Epithelial cell of prostate (primary cell): ENCODE measurements at regions not wholly inside any gene's neighbourhood (a gene's known extent, or its start where the extent isn't known, plus 50 kb on each side); places are given as distances from the start of the nearest gene placed in this dataset.

Source experiments
- DNase-seq: peaks from one replicate; pipeline ENCODE4 v3.0.0-alpha.2; 2011; ENCODE audit warnings: low read depth, low spot score
- H3K27ac ChIP-seq: fragments of 450-650 bp; 2 replicates; pipeline ENCODE4 v1.5.1; 2017; ENCODE audit warnings: mild to moderate bottlenecking

GRCh38 chr16:64428463-64429113 is 693.3 kb downstream of the CDH11 start:
- H3K27ac ChIP-seq: no peak overlapping the region
- no peak for DNase-seq

- no peak overlapping the region for H3K27ac ChIP-seq
- no peak for DNase-seq
Measured at GRCh38 chr16:64426131-64426666, 695.7 kb downstream of the CDH11 start.

DNA sequence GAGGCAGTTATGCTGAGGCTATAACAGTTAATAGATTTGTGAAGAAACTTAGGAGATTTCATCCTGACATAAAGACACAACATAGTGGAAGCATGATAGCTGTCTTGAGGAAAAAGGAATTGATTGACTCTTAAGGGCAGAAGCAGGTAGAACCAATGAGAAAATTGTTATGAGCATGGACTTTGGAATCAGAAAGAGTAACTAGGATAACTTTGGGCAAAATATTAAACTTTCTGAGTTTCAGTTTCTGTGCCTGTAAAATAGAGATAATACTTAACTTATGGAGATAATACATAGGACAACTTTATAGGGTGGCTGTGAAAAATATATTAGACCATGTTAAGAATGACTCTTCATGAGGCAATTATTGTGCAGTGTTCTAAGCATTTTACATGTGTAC is 696.5 kb downstream of the CDH11 start:
- DNase-seq: no peak
- H3K27ac ChIP-seq: no peak overlapping the region

GRCh38 chr16:64422259-64422658 is 699.6 kb downstream of the CDH11 start:
- no peak for DNase-seq

GRCh38 chr16:64421515-64421914 is 700.3 kb downstream of the CDH11 start:
- H3K27ac ChIP-seq: no peak overlapping the region
- no peak for DNase-seq

More at GRCh38 chr16:64422259-64422658, 699.6 kb downstream of the CDH11 start:
- no peak overlapping the region for H3K27ac ChIP-seq

- DNase-seq: no peak
- H3K27ac ChIP-seq: no peak overlapping the region
Measured at GRCh38 chr16:64419832-64420231, 702.0 kb downstream of the CDH11 start.

DNA sequence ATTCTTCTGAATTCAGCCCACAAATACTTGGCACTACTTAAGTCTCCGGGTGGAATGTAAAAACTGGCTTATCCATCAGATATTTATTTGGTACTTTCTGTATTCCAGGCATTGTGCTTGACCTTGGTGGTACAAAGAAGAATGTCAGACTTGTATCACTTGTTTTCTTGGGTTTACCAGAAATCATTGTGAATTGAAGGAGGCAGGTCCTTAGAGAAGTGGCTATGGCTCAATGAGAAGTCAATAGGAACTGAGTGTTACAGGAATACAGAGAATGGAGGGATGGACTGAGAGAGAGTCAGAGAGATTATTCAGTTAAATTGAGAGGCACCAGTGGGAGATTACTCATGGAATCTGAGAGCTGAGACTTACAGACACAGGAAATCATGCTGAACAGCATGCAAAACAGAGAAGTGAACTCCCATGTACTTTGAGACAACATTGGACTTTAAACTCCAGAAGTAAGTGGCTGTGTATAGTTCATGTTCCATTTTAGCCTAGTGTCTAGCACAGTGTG is 704.1 kb downstream of the CDH11 start:
- no peak overlapping the region for H3K27ac ChIP-seq
- DNase-seq: no peak

GRCh38 chr16:64416216-64417005 is 705.5 kb downstream of the CDH11 start:
- DNase-seq: no peak
- H3K27ac ChIP-seq: no peak overlapping the region

DNA sequence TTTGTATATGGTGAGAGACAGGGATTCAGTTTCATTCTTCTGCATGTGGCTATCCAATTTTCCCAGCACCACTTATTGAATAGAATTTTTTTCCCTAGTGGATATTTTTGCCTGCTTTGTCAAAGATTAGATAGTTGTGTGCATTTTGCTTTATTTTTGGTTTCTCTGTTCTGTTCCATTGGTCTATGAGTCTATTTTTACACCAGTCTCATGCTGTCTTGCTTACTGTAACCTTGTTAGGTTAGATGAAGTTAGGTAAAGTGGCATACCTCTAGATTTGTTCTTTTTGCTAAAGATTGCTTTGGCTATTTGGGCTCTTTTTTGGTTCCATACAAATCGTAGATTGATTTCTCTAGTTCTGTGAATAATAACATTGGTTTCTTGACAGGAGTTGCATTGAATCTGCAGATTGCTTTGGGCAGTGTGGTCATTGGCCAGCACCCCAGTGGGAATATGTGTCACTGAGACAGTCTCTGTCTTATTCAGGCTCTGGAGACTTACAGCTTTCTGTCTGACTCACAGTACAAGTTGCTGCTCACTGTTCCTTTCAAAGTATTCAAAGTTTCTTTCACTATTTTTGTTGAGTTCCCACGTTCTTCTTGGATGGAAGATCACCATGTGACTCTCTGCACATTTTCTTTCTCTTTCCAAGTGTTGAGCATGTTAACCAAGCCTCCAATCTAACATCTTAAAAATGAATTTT is 709.1 kb downstream of the CDH11 start:
- no peak overlapping the region for H3K27ac ChIP-seq
- no peak for DNase-seq

- DNase-seq: no peak
- H3K27ac ChIP-seq: no peak overlapping the region
Measured at GRCh38 chr16:64410306-64410705, 711.6 kb downstream of the CDH11 start.

DNA sequence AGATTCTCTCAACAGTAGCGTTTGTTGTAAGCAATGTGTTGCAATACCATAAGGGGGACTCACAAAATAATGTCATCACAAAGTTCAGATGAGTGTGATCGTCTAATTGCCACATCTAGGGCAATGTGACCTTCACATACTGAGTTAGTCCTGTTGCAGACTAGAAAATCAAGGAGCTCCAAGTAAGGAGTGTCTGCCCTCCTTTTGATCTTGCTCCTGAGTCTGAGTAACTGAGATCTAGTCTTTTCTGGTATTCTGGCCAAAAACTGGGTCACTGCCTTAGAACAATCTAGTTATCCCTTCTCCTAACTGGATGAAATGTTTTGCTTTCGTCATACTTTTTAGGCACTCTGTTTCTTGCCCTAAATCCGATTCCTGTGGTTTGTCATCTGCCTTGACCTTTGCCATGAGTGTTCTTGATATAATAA is 712.1 kb downstream of the CDH11 start:
- H3K27ac ChIP-seq: no peak overlapping the region
- no peak for DNase-seq

- no peak for DNase-seq
- H3K27ac ChIP-seq: no peak overlapping the region
Measured at GRCh38 chr16:64408699-64409098, 713.2 kb downstream of the CDH11 start.

DNA sequence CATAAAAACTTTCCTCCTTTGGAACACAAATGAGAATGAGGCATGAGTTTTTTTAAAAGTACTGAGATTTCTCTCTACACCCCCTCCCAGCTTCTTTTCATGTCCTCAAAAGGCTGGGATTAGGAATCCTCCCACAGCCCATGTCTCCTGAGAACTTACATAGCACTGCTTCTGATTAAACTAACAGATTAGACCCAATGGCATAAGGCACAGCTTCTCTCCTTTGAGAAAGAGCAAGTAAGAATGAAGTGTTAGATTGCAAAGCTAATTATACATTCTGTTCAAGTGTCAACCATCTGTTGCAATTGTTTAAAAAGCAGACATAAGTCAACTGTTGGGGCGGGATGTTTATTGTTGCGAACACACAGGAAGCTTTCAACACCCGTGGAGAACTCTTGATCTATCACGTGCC is 715.1 kb downstream of the CDH11 start:
- H3K27ac ChIP-seq: no peak overlapping the region
- no peak for DNase-seq

- H3K27ac ChIP-seq: no peak overlapping the region
- no peak for DNase-seq
Measured at GRCh38 chr16:64403352-64403751, 718.5 kb downstream of the CDH11 start.

GRCh38 chr16:64398793-64399192 is 723.1 kb downstream of the CDH11 start:
- peak overlapping the region; percentile 47 for H3K27ac ChIP-seq
- no peak for DNase-seq

GRCh38 chr16:64397945-64398508 is 723.8 kb downstream of the CDH11 start:
- DNase-seq: no peak
- H3K27ac ChIP-seq: peak overlapping the region; percentile 47

DNA sequence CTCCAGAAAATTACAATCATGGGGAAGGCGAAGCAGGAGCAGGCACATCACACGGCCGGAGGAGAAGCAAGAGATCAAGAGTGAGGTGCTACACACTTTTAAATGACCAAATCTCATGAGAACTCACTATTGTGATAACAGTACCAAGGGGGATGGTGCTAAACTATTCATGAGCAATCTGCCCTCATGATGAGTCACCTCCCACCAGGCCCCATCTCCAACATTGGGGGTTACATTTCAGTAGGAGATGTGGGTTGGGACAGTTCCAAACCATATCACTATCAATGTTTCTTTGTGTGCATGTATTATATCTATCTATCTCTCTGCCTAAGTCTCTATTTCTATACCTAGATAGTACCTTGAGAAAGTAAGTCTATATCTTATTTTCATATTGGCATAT is 724.8 kb downstream of the CDH11 start:
- no peak for DNase-seq
- no peak overlapping the region for H3K27ac ChIP-seq

DNA sequence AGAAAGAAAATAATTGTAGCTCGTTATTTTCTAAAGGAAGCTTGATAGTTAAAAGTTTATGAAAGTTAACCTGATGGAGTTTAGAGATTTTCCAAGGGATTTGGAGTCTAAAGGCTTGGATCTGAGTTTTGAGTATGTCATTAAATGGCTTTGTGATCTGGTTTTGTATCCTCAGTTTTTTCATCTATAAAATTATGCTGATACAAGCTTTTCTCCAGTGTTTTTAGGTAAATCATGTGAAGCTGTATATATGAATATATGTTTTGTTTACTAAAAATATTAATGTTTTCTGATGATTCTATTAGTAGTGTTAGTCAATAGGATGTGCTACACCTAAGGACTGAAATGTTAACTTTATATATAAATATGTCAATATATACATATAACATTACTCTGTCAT is 727.8 kb downstream of the CDH11 start:
- DNase-seq: no peak
- no peak overlapping the region for H3K27ac ChIP-seq

DNA sequence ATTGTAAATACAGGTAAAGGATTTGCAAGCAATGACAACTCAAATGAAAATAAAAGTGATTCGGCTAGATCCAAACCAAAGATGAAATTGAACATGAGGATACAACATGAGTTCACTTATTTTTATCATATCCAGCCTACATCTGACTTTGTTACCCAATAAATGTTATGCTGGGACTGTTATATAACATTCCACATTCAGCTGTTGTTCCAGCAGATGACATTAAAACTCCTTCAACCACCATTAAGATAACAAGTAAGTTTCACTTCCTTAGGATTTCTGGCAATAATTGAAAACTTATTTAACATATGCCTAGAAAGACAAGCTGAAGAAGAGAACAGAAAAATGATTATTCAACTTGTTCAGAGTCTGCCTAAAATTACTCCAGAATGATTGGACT is 729.4 kb downstream of the CDH11 start:
- H3K27ac ChIP-seq: no peak overlapping the region
- no peak for DNase-seq

GRCh38 chr16:64391063-64391600 is 730.7 kb downstream of the CDH11 start:
- H3K27ac ChIP-seq: peak overlapping the region; percentile 59
- no peak for DNase-seq
